Left lung (tissue), 4 donors: ENCODE measurements at regions not wholly inside any gene's neighbourhood (a gene's known extent, or its start where the extent isn't known, plus 50 kb on each side); places are given as distances from the start of the nearest gene placed in this dataset.
"Not testable (repeated sequence)": the region's sequence is repeated elsewhere in the genome, so short reads cannot be mapped to it uniquely, and the experiment has no call there.

Experiments used
- ATAC-seq: fragments of 200-7000 bp; cut with Tn5 transposase; one replicate; pipeline ENCODE4 v1.9.1; 2020; ENCODE audit warnings: moderate library complexity
- DNase-seq, 4 donors: peaks; one replicate each; pipeline ENCODE4 v3.0.0-alpha.2; 2013 to 2020
- H3K27ac ChIP-seq, 2 donors: fragments of 200-600 bp; sonication (generic) in 1 of 2; one replicate each; pipeline versions ENCODE4 v1.5.0 to v1.8.0; 2020 to 2021
- H3K27me3 ChIP-seq, 2 donors: fragments of 200-600 bp; sonication (generic) in 1 of 2; one replicate each; pipeline versions ENCODE4 v1.5.0 to v1.8.0; 2020 to 2021
- H3K36me3 ChIP-seq, 2 donors: fragments of 200-600 bp; sonication (generic) in 1 of 2; one replicate each; pipeline versions ENCODE4 v1.5.0 to v1.8.0; 2020 to 2021
- H3K4me1 ChIP-seq, 2 donors: fragments of 200-600 bp; one replicate each; pipeline ENCODE4 v1.8.0; 2021
- H3K4me3 ChIP-seq, 2 donors: fragments of 200-600 bp; sonication (generic) in 1 of 2; one replicate each; pipeline versions ENCODE4 v1.5.0 to v1.8.0; 2020 to 2021; ENCODE audit warnings: mild to moderate bottlenecking in 1 of 2
- H3K9me3 ChIP-seq, 2 donors: fragments of 200-600 bp; sonication (generic) in 1 of 2; one replicate each; pipeline versions ENCODE4 v1.5.0 to v1.8.0; 2020 to 2021
- CTCF ChIP-seq, 2 donors: fragments of 200-600 bp; sonication (generic) in 1 of 2; IDR thresholded peaks; one replicate each; pipeline versions ENCODE4 v1.5.0 to v1.8.0; 2021; ENCODE audit warnings: antibody characterized with exemption in 2 of 2
- intact Hi-C, 2 donors: fragments of 100-400 bp; cut with DNase I; formaldehyde crosslinking; loops; one replicate each; pipeline versions ENCODE4 v1.11.2 to v1.14.2; 2022
- donor health status: DM: no; HTN: yes; CAD: no.
- donor health status: DM: no; HTN: no; CAD: no.

GRCh38 chr10:33082373-33082895 is 124.4 kb upstream of the ITGB1 start:
- DNase-seq: no peak
- intact Hi-C loops: no loop called here
- no peak for ATAC-seq
- no peak for TF ChIP-seq CTCF (IDR thresholded peaks at IDR 0.05)
- no peaks in the 10 kb centered on the region for H3K36me3 ChIP-seq
- no peaks in the 10 kb centered on the region for H3K9me3 ChIP-seq
- no peak overlapping the region for H3K27ac ChIP-seq
- H3K4me1 ChIP-seq: no peaks in the 10 kb centered on the region
- H3K27me3 ChIP-seq: no peaks in the 10 kb centered on the region
- no peak overlapping the region for H3K4me3 ChIP-seq

- ATAC-seq, H3K27ac ChIP-seq, H3K4me3 ChIP-seq, intact Hi-C loops, H3K27me3 ChIP-seq, H3K36me3 ChIP-seq, H3K4me1 ChIP-seq, H3K9me3 ChIP-seq, DNase-seq: not testable (repeated sequence)
Observed at GRCh38 chr10:33080467-33080866, 122.4 kb upstream of the ITGB1 start.

DNA sequence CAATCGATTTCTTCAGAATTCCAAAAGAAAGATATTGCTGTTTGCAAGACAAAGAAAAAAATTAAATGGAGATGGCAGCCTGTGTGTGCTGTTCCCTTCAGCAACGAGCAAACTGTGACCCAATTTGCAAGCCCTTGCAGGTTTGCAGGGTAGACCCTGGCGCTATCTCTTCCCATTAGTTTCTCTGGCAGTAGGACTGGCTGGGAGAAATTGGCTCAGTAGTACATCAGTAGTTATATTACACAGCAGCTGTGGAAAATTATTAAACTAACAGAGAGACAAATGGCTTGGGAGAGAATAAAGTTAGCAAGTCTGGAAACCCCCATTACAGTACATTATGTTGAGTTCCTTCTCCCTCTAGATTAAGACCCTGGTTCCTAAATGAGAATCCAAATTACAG is 116.4 kb upstream of the ITGB1 start:
- ATAC-seq: no peak
- no peak overlapping the region for H3K4me3 ChIP-seq
- no peak overlapping the region for H3K27ac ChIP-seq
- intact Hi-C loops: no loop called here
- TF ChIP-seq CTCF (IDR thresholded peaks at IDR 0.05): no peak
- H3K27me3 ChIP-seq: no peaks in the 10 kb centered on the region
- H3K9me3 ChIP-seq: no peaks in the 10 kb centered on the region
- H3K36me3 ChIP-seq: no peaks in the 10 kb centered on the region
- no peaks in the 10 kb centered on the region for H3K4me1 ChIP-seq
- peak in 1 of 4 donors; percentile 9 for DNase-seq

DNA sequence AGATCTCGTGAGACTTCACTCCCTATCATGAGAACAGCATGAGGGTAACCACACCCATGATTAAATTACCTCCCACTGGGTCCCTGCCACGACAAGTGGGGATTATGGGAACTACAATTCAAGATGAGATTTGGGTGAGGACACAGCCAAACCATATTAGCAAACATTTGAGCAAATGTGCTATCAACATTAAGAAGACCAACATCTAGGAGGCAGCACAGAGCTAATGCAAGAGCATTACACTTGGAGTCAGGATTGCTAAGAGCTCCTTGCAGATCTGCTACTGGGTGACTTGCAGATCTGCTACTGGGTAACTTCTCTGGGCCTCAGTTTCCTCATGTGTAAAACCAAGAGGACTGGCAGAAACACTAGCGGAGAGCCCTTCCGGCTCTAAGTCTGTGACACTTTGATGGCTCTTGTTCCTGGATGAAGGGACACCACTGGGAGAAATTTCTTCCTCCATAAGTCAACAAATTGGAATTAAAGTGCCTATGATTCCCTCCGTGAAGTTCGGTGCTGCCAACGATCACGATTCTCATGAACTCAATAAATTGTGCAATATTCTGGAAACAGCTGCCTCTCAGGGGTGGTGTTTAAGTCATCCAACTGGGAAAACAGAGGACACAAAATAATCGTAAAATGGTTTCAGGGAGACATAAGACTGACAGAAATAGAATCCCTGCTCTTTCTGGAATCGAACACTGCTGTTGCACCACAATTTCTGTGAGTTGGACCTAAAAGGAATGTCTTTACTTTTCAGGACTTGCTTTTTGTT is 115.8 kb upstream of the ITGB1 start:
- Histone ChIP-seq H3K27me3 (no peaks in the 10 kb centered on the region), H3K9me3 (no peaks in the 10 kb centered on the region), H3K4me3 (no peak overlapping the region), H3K36me3 (no peaks in the 10 kb centered on the region), H3K4me1 (no peaks in the 10 kb centered on the region), H3K27ac (no peak overlapping the region)
- peak in 2 of 4 donors; percentile 25 to 36 for DNase-seq
- intact Hi-C loops: no loop called here
- no peak for TF ChIP-seq CTCF (IDR thresholded peaks at IDR 0.05)
- ATAC-seq: peak; percentile 26

DNA sequence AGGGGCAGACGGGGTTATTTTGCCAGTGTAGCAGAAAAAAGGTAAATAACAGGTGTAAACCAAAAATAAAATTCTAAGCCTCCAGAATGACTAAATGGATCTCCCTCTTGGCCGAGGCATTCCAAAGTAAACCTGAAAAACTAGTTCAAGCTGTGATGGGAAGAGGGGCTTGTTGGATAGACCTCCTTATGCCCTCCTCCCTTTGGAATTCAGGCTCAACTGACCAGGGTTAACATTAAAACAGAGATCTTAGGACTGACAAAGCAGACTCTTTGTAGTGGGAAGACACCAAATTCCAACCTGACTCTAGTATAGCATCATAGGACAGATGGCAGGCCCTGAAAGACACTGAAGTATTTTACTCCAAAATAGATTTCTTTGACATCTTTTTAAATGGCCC is 113.8 kb upstream of the ITGB1 start:
- no peak for ATAC-seq
- TF ChIP-seq CTCF (IDR thresholded peaks at IDR 0.05): no peak
- Histone ChIP-seq H3K27ac (no peak overlapping the region), H3K27me3 (no peaks in the 10 kb centered on the region), H3K9me3 (no peaks in the 10 kb centered on the region), H3K4me1 (no peaks in the 10 kb centered on the region), H3K4me3 (no peak overlapping the region), H3K36me3 (no peaks in the 10 kb centered on the region)
- intact Hi-C loops: no loop called here
- no peak for DNase-seq

DNA sequence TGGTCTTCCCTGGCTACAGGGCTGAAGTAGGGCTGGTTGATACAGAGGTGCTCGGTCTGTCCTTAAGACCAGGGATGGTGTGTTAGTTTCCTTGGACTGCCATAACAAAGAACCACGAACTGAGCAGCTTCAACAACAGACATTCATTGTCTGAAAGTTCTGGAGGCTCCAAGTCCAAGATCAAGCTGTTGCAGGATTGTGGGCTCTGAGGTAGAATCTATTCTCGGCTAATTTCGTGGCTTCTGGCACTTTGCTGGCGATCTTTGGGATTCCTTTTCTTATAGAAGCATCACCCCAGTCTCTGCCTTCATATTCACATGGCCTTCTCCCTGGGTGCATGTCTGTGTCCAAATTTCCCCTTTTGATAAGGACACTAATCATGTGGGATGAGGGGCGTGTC is 112.1 kb upstream of the ITGB1 start:
- H3K4me3 ChIP-seq: no peak overlapping the region
- TF ChIP-seq CTCF (IDR thresholded peaks at IDR 0.05): no peak
- intact Hi-C loops: no loop called here
- H3K27me3 ChIP-seq: no peaks in the 10 kb centered on the region
- DNase-seq: no peak
- H3K9me3 ChIP-seq: no peaks in the 10 kb centered on the region
- no peak overlapping the region for H3K27ac ChIP-seq
- no peak for ATAC-seq
- no peaks in the 10 kb centered on the region for H3K36me3 ChIP-seq
- H3K4me1 ChIP-seq: no peaks in the 10 kb centered on the region
